HG03432 (cell line): ENCODE measurements at regions not wholly inside any gene's neighbourhood (a gene's known extent, or its start where the extent isn't known, plus 50 kb on each side); places are given as distances from the start of the nearest gene placed in this dataset.

Experiments
- ATAC-seq: cut with Tn5 transposase; IDR thresholded peaks from one replicate; pipeline ENCODE4 v1.9.1; 2021; ENCODE audit warnings: mild to moderate bottlenecking, moderate library complexity; ENCODE audit not compliant: unreplicated experiment

DNA sequence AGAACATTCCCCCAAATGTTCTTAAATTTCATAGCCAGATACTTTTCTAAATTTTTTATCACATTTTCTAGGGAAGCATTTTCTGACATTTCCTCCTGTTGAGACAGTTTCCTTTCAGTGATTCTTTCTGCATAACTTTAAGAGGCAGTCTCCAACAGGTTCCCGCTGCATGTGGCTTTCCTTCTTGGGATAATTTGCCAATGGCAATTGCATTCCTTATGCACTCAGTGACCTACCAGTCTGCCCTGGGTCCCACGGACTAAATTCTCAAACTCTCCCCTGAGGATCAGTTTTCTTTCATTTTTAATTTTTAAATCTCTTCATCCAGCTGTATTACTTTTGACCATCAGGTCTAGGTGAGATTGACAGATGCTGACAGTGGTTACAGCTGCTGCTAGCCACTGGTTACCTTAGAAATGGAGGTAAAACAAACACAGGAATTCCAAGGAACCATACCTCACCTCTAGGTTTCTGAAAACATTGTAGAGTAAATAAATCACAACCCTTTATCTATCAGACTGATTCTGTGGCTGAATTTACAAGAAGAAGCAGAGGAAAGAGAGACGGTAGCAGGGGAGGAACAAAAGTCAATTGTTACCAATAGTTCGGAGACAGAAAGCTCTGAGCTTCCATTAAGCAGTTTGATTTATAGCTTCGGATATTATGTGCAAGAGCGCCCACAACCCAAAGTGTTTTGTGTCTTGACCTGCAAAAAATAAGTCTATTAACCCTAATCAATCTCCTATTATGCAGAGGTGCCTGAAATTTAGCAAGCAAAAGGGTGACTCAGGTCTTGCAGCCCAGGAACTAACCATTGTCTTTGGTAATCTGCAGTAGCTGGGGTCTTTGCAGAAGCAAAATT lies 216.0 kb downstream of the PMP22 start:
- ATAC-seq = no peak

DNA sequence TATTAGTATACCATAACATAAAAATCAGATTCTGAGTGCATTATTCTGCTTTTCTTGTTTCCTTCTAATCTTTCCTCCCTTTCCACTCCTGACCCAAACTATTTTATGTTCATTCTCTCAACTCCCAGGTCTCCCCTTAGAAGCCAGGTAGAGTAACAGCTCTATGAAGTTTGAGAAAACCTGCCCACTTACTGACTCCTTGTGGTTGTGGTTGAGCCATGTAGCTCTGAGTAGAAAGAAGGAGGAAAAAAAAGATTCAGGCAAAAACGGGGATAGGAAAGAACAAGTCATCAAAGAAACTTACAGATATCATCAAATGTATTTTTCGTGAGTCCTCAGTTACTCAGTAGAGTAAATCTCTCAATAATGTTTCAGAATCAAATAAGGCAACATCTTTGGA lies 216.7 kb downstream of the PMP22 start:
- ATAC-seq = no peak

DNA sequence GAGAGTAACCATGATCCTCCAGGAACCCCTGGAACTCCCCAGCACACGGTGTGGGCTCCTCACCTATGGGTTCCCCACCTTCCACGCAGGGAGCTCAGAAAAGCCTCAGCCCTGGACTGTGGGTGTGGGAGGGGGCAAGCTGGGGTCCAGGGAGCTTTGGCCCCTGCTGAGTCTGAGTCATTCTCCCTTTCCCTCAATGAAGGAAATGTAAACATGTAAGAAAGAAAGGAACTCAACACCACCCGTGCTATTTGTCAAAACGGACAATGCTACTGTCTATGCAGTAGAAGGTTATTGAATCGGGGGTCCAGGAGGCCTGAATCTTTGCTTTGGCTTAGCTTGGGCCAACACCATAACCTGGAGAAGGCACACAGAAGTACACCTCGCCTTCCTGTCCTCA lies 222.8 kb downstream of the PMP22 start:
- ATAC-seq = no peak

DNA sequence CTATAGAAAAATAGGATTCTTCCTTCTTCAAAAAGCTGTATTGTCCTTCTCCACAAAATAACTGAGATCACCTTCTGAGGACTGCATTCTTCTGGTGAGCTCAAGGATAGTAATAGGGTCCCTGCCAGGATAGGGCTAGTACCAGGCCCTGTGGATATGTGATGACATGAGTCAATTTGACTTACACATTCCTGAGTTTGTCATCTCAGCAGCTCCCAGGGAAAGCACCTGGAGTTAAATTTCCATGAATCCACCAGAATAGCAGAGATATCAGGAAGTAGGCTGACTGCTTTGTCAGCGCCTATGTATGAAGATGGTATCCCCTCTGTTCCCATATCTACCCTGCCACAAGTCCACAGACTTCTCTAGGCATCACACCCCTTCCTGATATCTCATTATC lies 225.8 kb downstream of the PMP22 start:
- no peak for ATAC-seq

DNA sequence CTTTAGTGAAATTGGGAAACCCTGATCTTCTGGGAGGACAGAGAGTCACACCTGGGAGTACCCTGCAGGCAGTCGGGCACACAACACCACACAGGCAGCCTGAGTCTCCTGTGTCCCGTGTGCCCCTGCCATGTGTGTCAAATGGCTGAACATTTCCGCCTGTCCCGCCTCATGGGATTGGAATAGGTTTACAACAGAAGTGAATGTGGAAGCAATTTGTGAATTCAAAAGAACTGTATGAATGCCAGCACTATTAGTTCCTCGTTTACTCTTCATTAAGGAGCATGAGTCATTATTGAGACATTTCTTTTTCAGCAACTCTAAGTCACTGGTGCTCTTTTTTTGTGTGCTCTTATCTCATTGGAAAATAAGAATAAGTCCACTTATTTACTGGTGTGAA lies 226.5 kb downstream of the PMP22 start:
- no peak for ATAC-seq

DNA sequence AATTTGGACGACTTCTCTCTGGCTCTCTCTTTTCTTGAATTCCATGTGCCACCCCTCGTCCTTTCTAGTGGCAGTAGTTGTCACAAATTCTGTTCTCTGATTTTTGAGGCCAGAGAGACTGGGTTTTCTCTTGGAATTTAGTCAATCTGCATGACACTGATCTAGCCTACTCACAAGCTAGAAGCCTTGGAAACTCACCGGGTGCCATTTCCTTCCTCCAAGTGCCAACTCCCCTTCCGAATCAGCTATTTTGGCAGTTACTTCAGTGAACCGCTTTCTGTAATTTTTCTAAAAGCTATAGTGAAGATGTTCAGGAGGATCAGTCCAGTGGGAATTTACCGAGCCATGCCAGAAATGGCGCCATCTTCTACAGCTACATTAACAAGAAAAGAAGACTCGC lies 228.9 kb downstream of the PMP22 start:
- no peak for ATAC-seq

DNA sequence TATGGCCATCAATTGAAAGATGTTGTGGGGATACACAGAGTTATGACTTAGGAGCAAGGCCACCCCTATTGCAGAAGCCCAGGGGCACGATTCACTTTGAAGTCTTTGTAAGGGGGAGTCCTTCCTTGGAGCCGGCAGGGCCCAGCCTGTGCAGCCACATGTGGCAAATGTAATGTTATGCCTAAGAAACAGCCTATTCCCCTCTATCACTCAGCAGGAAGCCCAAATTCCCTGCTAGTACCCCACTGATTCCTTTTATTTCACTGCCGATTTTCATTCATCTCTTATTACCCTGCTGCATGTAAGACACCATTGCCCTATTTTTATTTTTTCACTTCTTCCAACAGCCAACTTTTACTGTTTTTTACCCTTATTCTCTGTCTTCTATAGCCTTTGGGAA lies 233.2 kb downstream of the PMP22 start:
- no peak for ATAC-seq

DNA sequence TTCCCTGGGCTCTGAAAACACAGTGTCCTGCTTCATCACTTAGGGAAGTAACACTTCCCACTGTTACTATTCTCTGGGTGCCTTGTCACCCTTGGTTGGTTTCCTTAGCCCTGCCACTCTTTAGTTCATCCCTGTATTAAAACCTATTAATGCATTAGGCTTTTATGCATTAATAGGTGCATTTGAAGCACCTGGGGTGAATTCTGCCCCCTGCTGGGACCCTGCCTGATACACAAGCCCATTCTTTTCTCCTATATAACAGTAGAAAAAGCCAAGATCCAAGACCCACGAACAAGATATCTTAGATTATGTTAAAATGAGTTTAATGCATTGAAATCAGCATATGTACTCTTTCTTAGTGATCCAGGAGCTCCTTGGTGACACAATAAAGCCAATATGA lies 235.7 kb downstream of the PMP22 start:
- ATAC-seq = no peak

DNA sequence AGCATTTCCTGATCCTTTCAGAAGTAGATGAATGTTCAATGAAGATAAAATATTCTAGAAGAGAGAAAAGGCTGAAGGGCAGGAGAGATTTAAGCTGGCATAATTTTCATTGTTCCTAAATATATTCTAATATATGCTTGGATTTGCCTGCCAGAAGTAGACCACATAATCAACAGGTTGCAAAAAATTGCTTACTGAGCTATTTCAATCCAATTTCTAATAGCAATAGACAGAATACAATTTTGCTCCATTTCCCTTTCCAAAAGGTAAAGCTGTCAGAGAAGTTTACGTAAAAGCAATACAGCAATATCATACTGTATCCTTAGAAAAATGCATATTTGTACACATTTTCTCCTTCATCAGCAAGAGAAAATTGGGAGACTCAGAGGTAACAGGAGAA lies 237.3 kb downstream of the PMP22 start:
- no peak for ATAC-seq

DNA sequence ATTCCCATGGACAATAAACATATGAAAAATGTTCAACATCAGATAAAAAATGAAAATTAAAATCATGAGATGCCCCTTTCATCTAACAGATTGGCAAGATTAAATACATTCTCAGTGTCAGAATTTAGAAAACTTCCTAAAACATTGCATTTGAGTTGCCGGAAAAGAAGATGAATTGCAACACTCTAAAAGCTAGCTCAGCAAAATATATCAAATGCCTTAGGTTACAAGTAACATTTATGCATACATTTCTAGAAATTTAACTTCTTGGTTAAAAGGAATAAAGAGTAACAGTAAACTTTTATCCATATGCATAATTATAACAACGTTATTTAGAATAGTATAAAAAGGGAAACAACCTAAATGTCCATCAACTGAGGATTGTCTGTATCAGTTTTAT lies 239.0 kb downstream of the PMP22 start:
- ATAC-seq = no peak

DNA sequence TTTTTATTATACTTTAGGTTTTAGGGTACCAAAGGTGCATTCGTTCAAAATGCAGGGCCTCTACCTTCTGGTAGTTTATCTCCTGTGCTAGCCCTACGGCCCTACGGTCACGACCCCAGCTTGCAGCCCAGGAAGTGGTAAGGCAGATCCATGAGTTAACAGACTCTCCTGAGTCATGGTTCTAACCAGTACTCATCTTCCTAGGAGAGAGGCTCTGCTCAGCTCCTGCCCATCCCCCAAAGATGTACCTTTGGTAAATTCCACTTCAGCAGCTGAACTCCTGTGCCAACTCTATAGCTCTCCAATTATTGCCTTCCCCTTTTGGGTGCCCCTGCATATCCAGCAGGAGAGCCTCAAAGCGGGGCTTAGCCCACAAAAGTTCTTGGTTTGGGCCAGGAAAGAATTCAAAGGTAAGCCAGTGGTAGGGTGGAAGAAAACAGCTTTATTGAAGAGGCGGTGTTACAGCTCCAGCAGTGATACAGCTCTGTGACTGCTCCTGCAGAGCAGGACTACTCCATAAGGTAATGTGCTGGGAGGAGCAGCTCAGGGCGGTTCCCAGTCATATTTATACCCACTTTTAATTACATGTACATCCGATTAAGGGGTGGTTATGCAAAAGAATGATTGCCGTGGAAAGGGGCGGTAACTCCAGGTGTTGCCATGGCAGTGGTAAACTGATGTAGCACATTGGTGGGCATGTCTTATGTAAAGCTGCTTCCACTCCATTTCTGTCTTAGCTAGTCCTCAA lies 241.4 kb downstream of the PMP22 start:
- no peak for ATAC-seq

DNA sequence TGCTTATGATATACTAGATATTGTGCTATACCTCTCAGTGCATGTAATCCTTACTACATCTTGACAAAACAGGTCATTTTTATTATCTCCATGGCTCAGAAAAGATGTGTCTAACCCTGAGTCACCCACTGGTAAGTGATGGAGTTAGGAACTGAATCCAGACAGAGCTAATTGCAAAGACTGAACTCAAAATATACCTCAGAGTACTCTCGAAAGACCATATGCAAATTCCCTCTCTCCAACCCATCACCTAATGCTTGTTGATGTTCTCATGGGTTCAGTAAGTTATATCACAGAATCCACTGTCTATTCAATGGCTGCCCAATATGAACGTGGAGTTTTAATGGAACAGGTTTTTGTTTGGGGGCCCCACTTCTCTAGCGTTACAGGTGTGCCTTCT lies 246.0 kb downstream of the PMP22 start:
- ATAC-seq = no peak

DNA sequence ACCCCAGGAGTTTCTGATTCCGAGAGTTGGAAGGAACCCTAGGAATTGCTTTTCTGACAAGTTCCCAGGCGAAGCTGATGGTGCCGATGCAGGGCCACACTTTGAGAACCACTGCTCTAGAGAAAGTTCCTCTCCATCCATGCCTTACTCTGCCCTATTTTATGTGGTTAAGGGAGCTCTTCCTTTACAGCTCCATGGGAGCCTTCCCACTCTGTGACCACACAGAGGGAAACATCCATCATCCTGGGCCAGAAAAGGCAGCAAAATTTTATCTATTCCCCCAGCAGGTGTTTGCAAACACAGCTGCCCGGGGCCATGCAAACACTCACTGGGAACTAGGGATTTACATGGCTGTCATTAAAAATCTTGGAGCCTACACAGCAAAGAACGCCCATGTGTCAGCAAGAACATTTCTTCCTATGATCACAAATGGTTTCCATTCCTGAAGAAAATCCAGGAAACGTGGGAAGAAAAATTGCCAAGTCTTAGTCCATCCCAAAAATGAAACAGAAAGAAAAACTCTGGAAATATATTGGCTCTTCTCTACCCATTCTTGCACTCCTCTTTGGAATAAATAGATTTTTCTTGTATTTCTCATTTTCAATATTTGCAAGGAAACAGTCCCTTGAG lies 252.7 kb downstream of the PMP22 start:
- ATAC-seq = no peak

DNA sequence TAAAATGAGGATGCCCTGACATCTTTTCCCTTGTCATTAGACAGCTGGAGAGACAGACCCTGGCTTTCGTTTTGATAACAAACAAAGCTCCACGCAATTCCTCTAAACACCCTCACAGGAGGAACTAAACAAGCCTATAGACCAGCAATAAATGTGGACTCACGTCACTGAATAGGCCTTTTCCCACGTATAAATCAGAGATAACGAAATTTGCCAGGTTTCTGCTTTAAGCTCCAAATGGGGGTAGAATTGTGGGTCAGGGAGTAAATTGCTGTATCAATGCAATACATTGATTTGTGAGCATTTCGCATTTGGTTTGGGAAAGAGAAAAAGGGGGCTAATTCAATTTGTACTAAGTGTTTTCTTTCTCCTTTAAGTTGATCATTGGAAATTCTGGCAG lies 256.0 kb downstream of the PMP22 start:
- no peak for ATAC-seq

DNA sequence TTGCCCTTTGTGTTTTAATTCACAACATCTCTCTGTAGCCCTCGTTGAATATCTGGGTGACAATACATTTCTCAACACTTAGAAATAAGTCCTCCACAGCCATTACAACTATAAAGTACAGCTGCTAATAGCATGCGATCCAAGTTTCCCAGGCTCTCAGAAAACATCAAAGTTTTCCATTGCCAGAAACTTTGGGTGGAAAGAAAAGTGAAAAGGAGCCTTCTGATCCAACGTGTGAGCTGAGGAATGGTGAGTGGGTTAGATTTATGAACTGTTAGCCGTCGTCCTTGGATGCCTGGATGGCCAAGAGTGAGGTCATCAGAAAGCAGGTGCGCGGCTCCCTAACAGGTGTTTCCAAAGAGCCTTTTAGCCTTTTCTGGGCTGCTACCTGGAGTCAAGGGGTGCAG lies 258.0 kb downstream of the PMP22 start:
- ATAC-seq = no peak

DNA sequence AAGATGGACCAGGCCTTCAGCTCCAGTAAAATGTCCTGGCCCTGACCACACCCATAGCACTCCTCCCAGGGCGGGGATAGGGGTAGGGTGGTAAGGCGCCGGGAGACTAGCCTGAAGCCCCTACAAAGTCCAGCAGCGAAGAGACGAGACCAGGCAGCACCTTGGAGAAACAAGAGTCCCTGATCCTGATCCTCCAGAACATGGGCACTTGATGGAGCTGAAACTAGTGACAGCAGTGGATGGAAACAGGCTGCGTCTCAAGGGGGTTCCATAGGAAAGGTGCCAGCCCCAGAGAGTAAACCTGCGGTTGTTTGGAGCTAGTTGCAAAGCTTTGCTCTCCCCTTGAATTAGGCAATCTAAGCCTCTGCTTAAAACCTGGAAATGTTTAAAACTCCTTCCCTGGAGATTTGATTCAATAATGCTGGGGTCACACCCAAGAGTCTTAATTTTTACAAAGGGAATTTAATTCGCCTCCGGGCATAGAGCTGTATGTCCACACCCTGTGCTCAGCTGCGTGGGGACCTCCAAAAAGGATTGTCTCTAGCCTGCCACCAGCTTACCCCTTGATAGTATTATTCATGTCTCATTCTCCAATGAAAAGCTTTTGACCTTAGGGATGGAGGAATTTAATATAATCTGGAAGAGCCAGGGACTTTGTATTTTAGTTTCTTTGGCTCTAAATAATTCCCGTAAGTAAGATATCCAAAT lies 258.6 kb downstream of the PMP22 start:
- no peak for ATAC-seq

DNA sequence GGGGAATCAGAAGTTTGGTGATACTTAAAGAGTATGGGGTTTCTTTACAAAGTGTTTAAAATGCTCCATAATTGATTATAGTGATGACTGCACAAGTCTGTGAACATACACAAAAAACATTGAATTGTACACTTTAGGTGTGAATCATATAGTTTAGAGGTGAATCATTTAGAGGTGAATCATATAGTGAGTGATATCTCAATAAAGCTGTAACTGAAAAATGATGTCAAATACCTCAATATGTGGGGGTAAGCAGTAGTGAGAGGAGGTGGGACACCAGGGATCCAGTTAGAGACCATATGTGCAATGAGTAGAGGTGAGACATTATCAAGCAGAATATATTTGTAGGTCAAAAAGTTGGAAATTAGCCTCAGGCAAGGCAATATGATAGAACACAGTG lies 264.5 kb downstream of the PMP22 start:
- no peak for ATAC-seq

DNA sequence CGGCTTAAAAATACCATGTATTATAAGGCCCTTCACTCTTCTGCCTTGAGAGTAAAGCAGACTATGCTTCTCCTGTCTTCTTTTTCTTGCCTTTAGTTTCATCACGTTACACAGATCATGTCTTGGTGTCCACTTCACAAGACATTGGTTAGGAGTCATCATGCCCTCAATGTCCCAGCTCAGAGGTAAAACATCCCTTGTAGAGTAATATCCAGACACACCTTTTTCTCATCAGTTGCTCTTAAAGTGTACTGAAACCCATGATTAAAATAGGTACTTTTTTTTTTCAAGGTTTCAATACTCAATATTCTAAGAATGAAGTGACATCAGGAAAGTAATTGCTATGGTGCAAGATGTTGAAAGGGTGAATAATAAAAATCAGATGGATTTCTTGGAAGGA lies 267.8 kb downstream of the PMP22 start:
- ATAC-seq = no peak

DNA sequence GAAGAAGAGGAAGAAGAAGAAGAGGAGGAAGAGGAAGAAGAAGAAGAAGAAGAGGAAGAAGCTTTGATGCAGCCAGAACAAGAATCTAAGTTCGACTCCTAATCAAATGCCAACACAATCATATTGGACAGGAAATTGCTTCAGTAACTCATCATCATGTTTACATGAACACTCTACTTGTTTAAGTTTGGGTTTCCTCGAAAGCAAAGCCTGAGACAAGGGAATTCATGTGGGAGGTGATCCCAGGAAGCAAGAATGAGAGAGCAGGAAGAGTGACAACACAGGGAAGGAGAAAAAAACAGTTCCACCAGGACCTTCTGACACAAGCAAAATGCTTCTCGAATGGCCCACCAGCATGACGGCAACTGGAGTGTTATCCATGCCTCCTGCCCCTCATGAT lies 279.0 kb downstream of the PMP22 start:
- no peak for ATAC-seq

DNA sequence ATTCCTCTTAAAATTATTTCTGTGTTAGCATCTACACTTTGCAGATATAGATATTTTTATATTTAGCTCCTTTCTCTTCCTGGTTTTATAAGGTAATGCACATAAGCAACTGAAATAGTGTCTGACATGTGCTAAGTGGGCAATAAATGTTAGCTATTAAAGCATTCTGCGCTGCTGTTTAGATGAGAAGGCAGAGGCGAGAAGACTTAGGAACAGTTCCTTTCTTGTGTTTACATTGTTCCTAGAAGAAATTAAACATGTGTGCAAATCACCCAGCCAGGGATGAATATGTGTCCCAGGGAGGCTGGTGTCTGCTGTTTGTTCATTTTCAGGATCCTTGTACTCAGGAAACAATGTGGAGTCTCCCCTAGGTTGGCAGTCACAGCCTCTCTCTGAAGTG lies 292.3 kb downstream of the PMP22 start:
- no peak for ATAC-seq

DNA sequence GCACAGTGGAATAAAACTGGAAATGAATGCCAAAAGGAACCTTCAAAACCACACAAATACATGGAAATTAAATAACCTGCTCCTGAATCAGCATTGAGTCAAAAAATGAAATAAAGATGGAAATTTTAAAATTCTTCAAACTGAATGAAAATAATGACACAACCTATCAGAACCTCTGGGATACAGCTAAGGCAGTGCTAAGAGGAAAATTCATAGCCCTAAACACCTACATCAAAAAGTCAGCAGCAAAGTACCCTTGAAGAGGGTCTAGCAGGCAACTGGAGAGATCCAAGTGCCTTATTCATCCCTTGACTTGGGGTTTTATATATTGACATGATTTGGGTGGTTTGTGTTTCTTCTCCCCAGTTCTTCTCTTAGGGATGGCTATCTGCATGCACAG lies 294.1 kb downstream of the PMP22 start:
- ATAC-seq = no peak
